ENCODE measurements at regions not wholly inside any gene's neighbourhood (a gene's known extent, or its start where the extent isn't known, plus 50 kb on each side); places are given as distances from the start of the nearest gene placed in this dataset.

DNA sequence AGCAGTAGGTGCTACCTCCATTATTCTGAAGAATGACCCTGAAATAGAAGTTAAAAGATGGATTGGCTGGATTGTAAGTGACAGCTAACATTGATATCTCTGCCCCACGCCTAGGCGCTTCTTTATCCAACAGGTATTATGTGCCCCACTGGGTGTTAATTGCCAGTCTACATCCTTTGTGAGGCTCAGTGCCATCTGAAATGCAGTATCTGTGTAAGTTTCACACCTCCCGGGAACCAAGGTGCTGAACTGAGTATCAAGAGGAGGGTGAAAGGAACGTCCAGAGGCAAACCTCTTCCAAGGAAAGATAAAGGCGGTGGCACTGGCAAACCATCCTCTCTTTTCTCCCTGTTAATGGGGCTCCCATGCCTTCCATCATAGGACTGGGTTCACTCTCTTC lies 181.1 kb upstream of the UBL3 start:
- DNase-seq (ENCODE audit: low read depth in 3 of 3), result no peak

DNA sequence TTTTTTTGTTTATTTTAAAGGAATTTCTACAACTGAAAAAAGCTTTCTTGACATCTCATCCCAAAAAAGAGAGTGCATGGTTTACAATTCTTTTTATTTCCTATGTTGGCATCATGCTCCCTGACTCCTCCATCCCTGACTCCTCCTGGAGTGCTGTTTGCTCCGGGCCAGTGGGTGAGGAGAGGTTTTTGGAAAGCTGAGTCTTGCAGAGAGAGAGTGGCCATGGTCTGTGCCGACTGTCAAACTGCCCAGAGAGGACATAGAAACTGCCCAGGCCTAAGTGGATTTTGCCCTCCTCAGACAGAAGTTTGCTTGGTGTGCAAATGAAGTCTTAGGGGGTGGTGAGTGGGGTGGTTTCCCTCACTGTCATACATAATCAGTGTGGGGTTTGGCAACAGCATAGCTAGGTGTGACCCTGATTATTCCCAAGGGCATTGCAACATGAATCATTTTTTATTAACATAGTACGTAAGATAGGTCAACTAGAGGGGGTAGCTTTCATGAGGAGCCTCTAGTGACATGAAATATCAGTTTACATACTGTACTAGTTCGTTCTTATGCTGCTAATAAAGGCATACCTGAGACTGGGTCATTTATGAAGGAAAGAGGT lies 179.8 kb upstream of the UBL3 start:
- no peak for DNase-seq (ENCODE audit: low read depth in 3 of 3)

DNA sequence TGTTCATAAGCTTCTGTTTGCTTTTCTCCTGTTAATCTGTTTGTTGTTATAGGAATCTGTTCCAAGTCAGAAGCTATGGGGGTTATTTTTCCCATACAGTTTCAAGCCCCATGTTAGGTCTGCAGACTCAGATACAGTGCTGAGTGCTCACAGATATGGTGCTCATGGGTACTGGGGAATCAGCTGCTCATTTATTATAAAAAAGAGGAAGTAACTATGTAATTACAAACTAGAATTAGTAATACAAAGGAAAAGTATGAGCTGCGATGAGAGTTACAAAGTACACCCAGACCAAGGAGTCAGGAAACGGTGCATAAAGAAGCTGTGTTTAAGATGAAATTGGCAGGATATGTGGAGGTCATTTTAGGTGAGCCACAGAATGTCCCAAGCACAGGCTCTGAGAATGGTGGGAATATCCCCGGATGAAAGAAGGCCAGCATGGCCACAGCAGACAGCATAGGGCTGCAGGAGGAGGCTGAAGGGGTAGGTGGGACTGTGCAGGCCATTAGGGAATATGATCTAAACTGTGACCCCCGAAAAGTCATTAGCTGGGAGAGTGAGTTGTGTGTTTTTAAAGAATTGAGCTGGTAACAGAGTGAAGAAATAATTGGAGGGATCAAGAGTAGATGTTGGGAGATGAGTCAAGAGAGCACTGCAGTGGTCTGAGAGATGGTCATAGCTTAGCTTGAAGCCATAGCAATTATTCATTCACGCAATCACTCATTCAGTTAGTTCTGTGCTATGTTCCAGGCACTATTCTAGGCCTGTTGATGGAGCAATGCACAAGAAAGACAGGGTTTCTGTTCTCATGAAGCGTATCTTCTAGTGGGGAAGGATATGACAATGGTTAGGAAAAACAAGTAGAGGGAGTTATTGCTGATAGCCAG lies 177.4 kb upstream of the UBL3 start:
- no peak for DNase-seq (ENCODE audit: low read depth in 3 of 3)

DNA sequence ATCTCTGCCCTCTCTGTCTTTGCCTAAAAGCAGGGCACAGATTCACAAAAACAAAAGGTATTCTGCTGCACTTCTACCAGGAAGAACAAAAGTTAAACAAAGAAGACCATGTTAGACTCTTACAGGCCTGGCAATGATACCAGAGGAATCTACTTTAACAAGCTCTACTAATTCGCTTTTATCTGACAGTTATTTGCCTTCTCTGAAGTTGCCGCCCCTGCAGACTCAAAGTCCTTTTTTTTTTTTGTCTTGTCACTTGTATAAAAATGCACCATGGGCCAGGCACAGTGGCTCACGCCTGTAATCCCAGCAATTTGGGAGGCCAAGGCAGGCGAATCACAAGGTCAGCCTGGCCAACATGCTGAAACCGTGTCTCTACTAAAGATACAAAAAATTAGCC lies 176.5 kb upstream of the UBL3 start:
- no peak for DNase-seq (ENCODE audit: low read depth in 3 of 3)

DNA sequence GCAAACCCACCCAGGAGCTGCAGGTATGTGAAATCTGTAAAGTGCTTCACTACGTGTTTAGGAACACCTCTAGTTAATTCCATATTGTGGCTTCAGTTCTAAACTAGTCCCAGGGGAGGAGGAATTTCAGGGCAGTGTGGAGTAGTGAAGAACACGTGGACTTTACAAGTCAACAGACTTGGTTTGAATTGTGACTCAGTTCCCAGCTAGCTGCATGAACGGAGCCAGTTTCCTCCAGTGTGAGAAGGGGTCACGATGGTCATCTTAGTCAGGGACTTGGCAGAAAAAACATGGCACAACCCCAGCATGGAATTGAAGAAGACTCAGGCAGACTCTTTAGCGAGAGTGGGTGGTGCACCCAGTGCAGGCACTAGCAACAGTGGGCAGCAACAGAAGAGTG lies 175.7 kb upstream of the UBL3 start:
- DNase-seq (ENCODE audit: low read depth in 3 of 3), result no peak

DNA sequence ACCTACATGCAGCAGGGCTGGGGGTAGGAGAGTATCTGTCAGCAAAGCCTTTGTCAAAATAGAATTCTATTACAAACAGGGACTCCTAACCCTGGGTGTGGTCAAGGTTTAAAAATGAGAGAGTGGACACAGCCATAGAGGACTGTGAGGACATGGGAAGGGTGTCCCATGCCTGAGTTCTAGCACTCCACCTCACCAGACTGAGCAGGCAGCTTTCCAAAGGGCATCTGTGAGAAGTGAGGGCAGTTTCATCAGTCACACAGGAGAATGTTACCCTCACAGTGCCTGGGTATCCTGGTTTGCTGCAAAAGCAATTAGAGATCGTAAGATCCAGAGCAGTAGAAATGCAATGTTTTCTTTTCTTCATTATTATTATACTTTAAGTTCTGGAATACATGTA lies 174.9 kb upstream of the UBL3 start:
- no peak for DNase-seq (ENCODE audit: low read depth in 3 of 3)

DNA sequence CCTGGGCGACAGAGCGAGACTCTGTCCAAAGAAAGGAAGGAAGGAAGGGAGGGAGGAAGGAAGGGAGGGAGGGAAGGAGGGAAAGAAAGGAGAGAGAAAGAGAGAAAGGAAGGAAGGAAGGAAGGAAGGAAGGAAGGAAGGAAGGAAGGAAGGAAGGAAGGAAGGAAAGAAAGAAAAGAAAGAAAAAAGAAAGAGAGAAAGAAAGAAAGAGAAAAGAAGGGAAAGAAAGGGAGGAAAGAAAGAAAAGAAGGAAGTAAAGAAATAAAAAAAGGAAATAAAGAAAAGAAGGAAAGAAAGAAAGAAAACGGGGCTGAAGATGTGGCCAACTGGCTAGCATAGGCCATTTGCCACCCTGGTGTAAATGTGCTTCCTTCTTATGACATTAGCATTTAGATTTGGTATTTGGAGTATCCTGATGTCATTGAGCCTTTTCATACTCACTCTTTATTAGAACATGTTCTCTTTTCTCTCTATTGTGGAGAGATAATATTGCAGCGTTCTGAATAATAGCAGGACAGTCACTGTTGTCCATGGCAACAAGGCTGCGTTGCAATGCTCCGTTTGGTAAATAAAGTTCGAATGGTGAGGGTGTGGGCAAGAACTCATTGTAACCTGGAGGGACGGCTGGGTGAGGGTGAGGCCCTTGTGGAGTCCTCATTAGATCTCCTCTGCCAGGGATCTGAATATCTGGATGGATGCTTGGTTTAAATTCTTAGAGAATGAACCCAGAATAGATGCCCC lies 173.9 kb upstream of the UBL3 start:
- DNase-seq (ENCODE audit: low read depth in 3 of 3), result no peak

DNA sequence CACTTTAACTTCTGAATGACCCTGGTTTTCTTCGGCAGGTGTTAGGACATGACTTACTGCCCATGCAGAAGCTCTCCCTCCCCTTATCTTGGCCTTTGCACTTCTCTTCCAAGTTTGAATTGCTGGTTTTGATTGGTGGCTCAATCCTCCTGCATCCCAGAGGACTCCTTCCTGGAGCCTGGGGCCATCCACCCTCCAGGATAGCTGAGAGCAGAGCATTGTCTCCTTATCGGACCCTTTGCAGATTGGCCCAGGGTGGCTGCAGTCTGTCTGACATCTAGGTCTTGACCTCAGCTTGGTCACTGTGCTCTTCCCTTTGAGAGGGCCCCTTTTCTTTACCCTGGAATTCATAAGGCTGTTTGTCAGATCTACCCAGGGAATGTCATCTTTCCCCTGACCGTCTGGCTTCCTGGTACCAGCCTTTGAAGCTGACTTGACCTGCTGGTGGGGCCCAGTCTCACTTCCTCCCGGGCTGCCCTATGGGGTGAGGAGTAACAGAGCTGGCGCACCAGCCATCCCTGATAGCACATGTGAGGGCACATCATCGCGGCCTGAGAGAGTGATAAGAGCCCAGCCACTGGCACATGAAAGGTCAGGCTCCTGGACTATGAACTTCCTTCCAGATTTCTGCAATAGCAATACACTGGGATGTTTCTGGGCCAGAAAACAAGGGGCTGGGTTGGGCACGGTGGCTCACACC lies 172.9 kb upstream of the UBL3 start:
- DNase-seq (ENCODE audit: low read depth in 3 of 3), result no peak

DNA sequence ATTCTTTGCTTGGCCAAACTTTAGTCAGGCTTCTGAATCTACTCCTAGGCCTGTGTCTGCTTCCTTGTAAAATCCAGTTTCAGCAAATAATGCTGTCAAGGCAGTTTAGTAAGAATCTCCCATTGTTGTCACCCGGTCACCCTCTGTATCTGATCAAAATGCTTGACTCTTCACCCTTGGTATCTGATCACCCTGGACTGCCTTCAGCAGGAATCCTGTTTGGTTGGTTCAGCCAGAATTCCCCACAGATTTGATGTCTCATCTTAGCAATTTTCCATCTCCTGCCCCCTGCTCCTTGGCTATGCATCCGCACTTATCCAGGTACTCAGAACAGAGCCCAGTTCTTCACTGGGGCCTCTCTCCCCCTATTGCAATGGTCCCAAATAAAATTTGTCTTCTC lies 172.4 kb upstream of the UBL3 start:
- DNase-seq (ENCODE audit: low read depth in 3 of 3), result no peak

DNA sequence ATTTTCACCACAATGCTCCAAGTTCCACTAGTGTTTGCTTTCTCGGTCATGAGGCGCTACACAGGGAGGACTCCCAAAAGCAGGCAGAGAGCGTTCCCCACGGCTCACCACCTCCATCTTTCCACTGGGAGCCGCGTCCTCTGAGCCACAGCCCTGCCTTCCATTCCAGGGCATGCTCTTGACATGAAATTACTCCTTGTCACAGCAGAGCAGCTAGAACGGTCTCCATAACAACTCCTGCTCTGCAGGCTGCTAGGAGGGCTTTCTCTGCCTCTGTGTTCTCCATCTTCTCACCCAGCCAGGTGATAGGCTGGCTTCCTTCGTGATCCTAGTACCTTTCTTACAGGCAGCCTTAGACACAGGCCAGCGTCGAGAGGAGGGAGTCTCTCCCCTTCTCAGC lies 171.8 kb upstream of the UBL3 start:
- DNase-seq (ENCODE audit: low read depth in 3 of 3), result no peak

DNA sequence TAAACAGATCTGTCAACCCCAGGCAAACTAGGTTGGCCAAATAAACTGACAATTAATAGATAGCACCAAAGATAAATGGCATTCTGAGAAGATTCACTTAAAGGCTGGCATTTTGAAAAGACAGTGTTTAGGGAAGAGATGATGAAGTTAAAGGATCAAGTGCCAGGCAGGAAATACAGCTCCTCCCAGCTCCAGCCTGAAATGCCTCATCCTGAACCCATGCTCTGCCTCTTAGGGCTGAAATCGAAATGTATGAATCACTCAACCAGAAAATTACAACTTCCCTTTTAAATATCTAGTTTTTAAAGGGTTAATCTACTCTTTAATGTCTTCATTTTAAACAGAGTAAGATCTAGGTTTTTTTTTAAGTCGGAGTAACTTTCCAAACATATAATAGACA lies 171.2 kb upstream of the UBL3 start:
- no peak for DNase-seq (ENCODE audit: low read depth in 3 of 3)

DNA sequence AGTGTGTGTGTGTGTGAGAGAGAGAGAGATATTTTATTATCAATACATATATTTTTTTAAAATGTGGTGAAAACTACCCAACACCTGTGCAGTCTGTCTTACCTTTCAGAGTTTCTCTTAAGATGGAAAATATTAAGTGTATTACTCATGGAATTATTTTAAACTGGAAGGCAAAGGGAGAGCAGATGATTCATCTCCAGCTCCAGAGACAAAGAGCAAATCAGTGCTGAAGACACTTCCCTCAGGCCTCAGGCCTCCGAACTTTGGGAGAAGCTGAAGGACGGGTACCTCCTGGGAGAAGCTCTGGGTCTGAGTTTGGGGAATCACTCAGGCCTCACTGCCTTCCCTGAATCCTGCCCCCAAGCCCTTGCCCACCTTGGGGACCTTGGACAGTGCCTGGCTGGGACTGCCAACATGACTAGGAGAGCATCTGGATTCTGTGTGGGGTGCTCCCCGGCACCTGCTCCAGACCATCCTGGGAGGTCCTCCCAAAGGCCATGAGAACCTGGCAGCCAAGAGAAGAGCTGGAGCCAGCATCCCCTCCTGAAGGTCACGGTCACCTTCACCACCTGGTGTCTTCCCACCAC lies 170.4 kb upstream of the UBL3 start:
- no peak for DNase-seq (ENCODE audit: low read depth in 3 of 3)

DNA sequence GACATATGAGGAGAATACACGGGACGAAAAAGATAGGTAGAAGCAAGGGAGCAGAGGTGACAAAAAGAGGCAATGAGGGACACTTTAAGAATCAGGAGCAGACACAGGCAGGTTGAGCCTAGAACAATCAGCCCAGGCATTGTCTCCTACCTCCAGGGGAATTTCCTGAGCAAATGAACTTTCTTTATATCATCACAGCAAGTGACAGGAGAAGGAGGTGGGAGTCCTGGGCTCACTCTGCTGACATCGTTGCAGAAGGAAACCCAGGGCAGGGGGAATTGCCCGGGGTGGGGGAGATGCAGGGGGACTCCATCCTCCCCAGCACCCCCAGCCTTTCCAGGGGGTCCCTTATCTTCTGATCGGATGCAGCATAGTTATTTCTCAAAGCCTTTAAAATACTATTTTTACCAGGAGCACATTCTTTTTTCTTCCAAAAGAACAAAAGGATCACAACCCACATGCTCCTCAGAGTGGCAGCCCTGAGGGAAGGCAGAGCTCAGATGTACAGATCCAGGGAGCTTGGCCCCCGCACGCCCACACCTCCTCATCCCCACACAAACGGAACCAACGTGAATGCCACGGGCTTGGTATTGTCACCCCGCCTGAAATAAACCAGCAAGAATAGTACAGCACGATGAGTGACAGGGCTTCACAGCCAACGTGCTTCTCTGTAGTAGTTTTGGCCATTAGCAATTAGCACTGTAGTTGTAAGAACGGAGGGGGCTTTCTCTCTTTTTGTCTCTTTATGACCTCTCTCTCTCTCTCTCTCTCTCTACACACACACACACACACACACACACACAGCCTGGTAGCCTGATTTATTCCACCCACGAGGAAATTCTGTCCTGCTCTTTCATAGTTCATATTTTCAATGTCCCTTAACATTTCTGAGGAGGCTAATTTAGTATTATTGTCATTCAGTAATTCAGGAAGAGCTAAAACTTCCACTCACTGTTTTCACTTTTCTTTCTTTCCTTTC lies 169.5 kb upstream of the UBL3 start:
- DNase-seq (ENCODE audit: low read depth in 3 of 3), result no peak

DNA sequence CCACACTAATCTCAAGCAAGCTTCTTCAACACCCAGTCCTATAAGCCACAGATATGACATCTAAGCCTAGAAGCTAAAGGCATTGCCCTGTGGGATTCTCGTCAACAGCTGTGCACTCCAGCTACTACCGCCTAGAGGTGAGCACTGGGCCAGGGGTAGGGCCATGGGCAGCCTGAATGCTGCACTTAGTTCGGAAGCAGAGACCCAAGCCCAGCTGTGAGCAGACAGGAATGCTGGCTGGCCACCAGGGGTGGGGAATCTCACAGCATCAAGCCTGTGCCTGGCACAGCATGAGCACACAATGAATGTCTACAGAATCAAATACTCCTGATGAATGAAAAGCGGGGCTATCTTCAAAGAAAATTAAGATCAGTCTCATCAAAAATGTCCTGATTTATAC lies 167.5 kb upstream of the UBL3 start:
- no peak for DNase-seq (ENCODE audit: low read depth in 3 of 3)

DNA sequence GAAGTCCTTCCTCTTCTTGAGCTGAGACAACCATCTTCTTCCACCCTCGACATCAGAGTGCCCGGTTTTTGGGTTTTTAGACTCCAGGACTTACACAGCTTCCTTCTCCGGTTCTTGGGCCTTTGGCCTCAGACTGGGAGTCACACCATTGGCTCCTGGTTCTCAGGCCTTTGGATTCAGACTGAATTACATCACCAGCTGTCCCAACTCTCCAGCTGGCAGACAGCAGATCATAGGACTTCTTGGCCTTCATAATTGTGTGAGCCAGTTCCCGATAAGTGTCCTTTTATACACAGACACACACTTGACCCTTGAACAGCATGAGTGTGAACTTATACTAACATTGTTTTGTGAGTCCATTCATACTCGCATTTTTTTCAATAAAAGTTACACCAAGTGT lies 166.0 kb upstream of the UBL3 start:
- DNase-seq (ENCODE audit: low read depth in 3 of 3), result no peak

DNA sequence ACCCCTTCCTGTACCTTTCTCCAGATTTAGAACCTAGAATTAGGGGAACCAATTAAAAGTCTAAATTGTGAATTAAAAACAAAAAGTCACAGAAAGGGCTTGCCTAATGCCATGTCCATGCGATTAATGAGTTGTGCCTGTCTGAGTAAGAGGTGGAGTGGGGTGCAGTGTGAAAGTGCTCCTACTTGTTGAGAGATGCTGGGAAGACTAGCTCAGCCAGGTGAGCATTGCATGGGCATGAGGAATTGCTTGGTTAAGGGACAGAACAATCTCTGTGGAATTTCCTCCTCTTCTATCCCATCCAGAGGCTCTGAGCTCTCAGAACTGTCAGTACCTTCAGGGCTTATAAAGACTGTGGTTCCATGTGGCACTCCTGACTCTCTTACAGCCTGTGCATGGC lies 159.0 kb upstream of the UBL3 start:
- DNase-seq (ENCODE audit: low read depth in 3 of 3), result no peak

DNA sequence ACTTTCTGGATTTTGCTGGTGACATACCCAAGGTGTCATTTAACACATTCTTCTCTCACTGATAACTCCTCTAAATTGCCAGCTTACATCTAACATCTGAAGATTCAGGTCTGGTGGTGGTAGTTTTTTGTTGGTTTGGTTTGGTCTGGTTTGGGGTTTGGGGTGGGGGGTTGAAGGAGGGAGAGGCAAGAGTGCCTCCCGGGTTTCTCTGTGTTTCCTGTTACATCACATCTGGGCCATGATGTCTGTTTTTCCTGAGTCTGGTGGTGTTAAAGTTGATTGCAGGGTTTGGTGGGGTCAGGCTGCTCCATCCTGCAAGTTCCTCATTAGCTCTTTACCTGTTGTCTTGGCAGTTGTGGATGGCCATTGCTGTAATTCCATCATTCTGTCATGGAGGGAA lies 155.8 kb upstream of the UBL3 start:
- no peak for DNase-seq (ENCODE audit: low read depth in 3 of 3)

DNA sequence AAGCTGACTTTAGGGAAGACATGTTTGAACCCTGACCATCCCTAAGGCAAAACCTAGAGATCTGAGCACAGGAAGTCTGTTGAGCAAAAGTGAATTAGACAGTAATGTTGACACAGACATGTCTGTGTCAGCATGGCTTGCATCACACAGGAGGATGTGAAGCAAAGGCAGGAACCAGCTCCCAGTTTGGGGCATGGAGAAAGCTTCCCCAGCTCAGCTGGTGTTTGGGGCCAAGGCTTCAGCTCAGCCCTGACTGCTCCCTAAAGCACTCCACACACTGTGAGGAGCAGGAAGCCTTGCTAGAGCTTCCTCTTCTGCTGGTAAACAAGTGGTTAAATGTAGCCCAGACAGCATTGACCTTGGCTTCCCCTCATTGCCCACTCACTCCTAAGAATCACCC lies 153.8 kb upstream of the UBL3 start:
- no peak for DNase-seq (ENCODE audit: low read depth in 3 of 3)

DNA sequence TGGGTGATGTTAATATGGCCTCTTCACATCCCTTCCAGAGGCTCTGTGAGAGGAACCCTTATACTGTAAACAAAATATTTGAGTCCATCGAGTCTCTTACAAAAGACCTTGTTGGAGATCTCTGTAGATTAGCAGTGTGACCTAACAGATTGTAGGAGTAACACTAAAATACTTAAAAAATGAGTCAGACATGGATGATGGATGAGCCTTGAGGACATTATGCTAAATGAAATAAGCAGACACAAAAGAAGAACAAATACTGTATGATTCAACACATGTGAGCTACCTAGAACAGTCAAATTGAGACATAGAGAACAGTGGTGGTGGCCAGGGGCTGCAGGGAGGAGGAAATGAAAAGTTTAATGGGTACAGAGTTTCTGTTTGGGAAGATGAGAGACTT lies 152.2 kb upstream of the UBL3 start:
- DNase-seq (ENCODE audit: low read depth in 3 of 3), result no peak

DNA sequence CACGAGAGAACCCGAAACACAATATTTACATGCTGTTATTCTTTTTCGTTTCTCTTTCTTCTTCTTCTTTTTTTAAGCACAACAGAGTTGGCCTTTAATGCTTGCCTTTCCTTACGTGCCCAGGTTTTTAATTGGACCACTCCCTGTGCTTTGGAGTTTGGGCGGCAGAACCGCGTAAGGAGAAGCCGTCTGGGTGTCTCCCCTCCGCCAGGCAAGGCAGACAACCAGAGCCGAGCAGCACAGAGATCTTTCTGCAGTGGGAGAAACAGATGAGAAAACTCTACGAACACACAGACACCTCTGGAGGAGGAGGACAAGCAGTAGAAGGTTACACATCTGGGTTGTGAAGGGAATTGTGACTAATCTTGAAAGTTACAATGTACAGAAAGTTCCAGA lies 150.0 kb upstream of the UBL3 start:
- no peak for DNase-seq (ENCODE audit: low read depth in 3 of 3)
